ENCODE measurements at regions not wholly inside any gene's neighbourhood (a gene's known extent, or its start where the extent isn't known, plus 50 kb on each side); places are given as distances from the start of the nearest gene placed in this dataset.

DNA sequence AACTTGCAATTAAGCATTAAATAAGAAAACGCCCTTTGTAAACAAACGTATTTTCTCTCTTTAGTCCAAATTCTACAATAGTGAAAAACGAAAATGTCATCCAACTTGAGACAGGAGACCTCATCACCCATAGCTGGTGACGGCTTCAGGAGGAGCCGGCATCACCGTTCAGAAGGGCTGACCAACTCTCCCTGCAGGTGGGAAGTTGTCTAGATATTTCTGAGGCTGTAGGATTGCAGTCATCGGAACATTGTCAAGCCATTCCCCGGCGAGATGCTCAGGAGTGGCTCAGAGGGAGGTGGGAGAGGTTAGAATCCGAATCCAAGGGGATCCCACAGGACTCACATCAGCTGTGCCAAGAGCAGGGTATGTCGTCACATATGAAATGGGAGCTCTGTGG lies 76.7 kb downstream of the RBFOX3 start:
- FAIRE-seq (no peak), DNase-seq (ENCODE audit: low read depth, low spot score) (no peak)
- H3K27ac ChIP-seq (ENCODE audit: control insufficient read depth, insufficient read depth, low read length), result no peak overlapping the region
- H3K9me1 ChIP-seq (ENCODE audit: control insufficient read depth, extremely low read depth, insufficient read depth, low read length), result no peaks in the 10 kb centered on the region
- no peak overlapping the region for H3K4me2 ChIP-seq (ENCODE audit: control insufficient read depth, extremely low read depth, insufficient read depth, low read depth, low read length)
- H3K27me3 ChIP-seq (ENCODE audit: control insufficient read depth, extremely low read depth, insufficient read depth, low read length), result peaks cover 11% of the 10 kb centered on the region
- TF ChIP-seq CTCF (optimal IDR thresholded peaks at IDR 0.05 in 1 of 3, IDR thresholded peaks at IDR 0.05 in 1 of 3, conservative IDR thresholded peaks at IDR 0.05 in 1 of 3; ENCODE audit: extremely low read depth in 1 of 3, insufficient read depth in 2 of 3, low read length in 3 of 3) (no peak), EZH2 (IDR thresholded peaks at IDR 0.05; ENCODE audit: low read length) (no peak)
- no peaks in the 10 kb centered on the region for H3K79me2 ChIP-seq (ENCODE audit: control insufficient read depth, insufficient read depth, low read length)
- no peaks in the 10 kb centered on the region for H3K4me1 ChIP-seq (ENCODE audit: control insufficient read depth, extremely low read depth, insufficient read depth, low read length)
- no peak overlapping the region for H3K9ac ChIP-seq (ENCODE audit: control insufficient read depth, extremely low read depth, insufficient read depth, low read length)
- no peaks in the 10 kb centered on the region for H3K36me3 ChIP-seq (ENCODE audit: control insufficient read depth in 2 of 2, extremely low read depth in 1 of 2, insufficient read depth in 2 of 2, low read length in 2 of 2)
- H3K9me3 ChIP-seq (ENCODE audit: control insufficient read depth, low read depth, low read length), result no peaks in the 10 kb centered on the region
- H4K20me1 ChIP-seq (ENCODE audit: control insufficient read depth, extremely low read depth, insufficient read depth, low read length), result no peaks in the 10 kb centered on the region
- H3K4me3 ChIP-seq (ENCODE audit: control insufficient read depth in 2 of 3, extremely low read depth in 1 of 3, insufficient read depth in 2 of 3, low read depth in 1 of 3, low read length in 3 of 3), result no peak overlapping the region
- no peak overlapping the region for H2AFZ ChIP-seq (ENCODE audit: control insufficient read depth, low read length)
- dilution Hi-C loops (cut with MboI; ENCODE audit: extremely low pct_ligation_motif_present, low sequenced_read_pairs), result no loop called here

- peaks cover 11% of the 10 kb centered on the region for H3K27me3 ChIP-seq (ENCODE audit: control insufficient read depth, extremely low read depth, insufficient read depth, low read length)
- no peaks in the 10 kb centered on the region for H3K9me1 ChIP-seq (ENCODE audit: control insufficient read depth, extremely low read depth, insufficient read depth, low read length)
- no peaks in the 10 kb centered on the region for H3K79me2 ChIP-seq (ENCODE audit: control insufficient read depth, insufficient read depth, low read length)
- H4K20me1 ChIP-seq (ENCODE audit: control insufficient read depth, extremely low read depth, insufficient read depth, low read length), result no peaks in the 10 kb centered on the region
- TF ChIP-seq EZH2 (IDR thresholded peaks at IDR 0.05; ENCODE audit: low read length), result no peak
- no peak for TF ChIP-seq CTCF (optimal IDR thresholded peaks at IDR 0.05 in 1 of 3, IDR thresholded peaks at IDR 0.05 in 1 of 3, conservative IDR thresholded peaks at IDR 0.05 in 1 of 3; ENCODE audit: extremely low read depth in 1 of 3, insufficient read depth in 2 of 3, low read length in 3 of 3)
- FAIRE-seq (no peak), DNase-seq (ENCODE audit: low read depth, low spot score) (no peak)
- no peak overlapping the region for H3K4me2 ChIP-seq (ENCODE audit: control insufficient read depth, extremely low read depth, insufficient read depth, low read depth, low read length)
- H3K4me1 ChIP-seq (ENCODE audit: control insufficient read depth, extremely low read depth, insufficient read depth, low read length), result no peaks in the 10 kb centered on the region
- no peak overlapping the region for H3K9ac ChIP-seq (ENCODE audit: control insufficient read depth, extremely low read depth, insufficient read depth, low read length)
- H3K9me3 ChIP-seq (ENCODE audit: control insufficient read depth, low read depth, low read length), result no peaks in the 10 kb centered on the region
- H3K4me3 ChIP-seq (ENCODE audit: control insufficient read depth in 2 of 3, extremely low read depth in 1 of 3, insufficient read depth in 2 of 3, low read depth in 1 of 3, low read length in 3 of 3), result no peak overlapping the region
- no peaks in the 10 kb centered on the region for H3K36me3 ChIP-seq (ENCODE audit: control insufficient read depth in 2 of 2, extremely low read depth in 1 of 2, insufficient read depth in 2 of 2, low read length in 2 of 2)
- dilution Hi-C loops (cut with MboI; ENCODE audit: extremely low pct_ligation_motif_present, low sequenced_read_pairs), result no loop called here
- no peak overlapping the region for H3K27ac ChIP-seq (ENCODE audit: control insufficient read depth, insufficient read depth, low read length)
- H2AFZ ChIP-seq (ENCODE audit: control insufficient read depth, low read length), result no peak overlapping the region
Measured at GRCh38 chr17:79533116-79533515, 77.7 kb downstream of the RBFOX3 start.

All from keratinocyte (primary cell).